Colonic mucosa (tissue), 4 donors: ENCODE measurements at regions not wholly inside any gene's neighbourhood (a gene's known extent, or its start where the extent isn't known, plus 50 kb on each side); places are given as distances from the start of the nearest gene placed in this dataset.

Source experiments
- DNase-seq: peaks from one replicate; pipeline ENCODE4 v3.0.0-alpha.2; 2020
- H3K27ac ChIP-seq: fragments of 200-600 bp; one replicate; pipeline ENCODE4 v1.8.0; 2021
- H3K27me3 ChIP-seq: fragments of 200-600 bp; one replicate; pipeline ENCODE4 v1.8.0; 2021
- H3K36me3 ChIP-seq: fragments of 200-600 bp; one replicate; pipeline ENCODE4 v1.8.0; 2021
- H3K4me1 ChIP-seq: fragments of 200-600 bp; one replicate; pipeline ENCODE4 v1.8.0; 2021; ENCODE audit warnings: mild to moderate bottlenecking
- H3K4me3 ChIP-seq: fragments of 200-600 bp; one replicate; pipeline ENCODE4 v1.8.0; 2021
- H3K9ac ChIP-seq, 2 donors: one replicate each; pipeline ENCODE4 v1.7.0; 2013; ENCODE audit warnings: control low read depth in 2 of 2, low read depth in 2 of 2, low read length in 2 of 2
- H3K9me3 ChIP-seq: fragments of 200-600 bp; one replicate; pipeline ENCODE4 v1.8.0; 2021
- intact Hi-C: fragments of 100-400 bp; cut with DNase I; formaldehyde crosslinking; loops from one replicate; pipeline ENCODE4 v1.14.1; 2022
- TF ChIP-seq, protein P1 (sequence below): fragments of 200-600 bp; IDR thresholded peaks from one replicate; pipeline ENCODE4 v1.8.0; 2022; ENCODE audit warnings: antibody characterized with exemption, mild to moderate bottlenecking
- donor health status: healthy.
- donor health status: DM: no; HTN: no; CAD: no.
- donor health status: DM: no; HTN: no; CAD: no.

DNA sequence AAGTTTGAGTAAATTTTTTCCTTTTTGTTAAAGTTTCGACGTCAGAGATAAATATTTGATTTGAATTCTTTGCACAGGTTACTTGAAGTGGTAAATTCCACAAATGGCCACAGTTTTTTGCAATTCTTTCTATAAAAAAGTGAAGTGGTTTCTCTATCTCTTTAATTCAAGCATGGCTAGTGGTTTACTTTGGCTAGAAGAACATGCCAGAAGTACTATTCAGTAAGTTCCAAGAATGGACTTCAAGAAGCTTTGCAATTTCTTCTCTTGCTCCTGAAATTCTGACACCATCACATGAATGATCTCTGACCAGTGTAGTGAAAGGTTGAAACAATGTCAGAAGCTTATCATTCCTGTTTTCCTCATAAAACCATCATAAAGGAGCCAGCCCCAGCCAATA lies 55.7 kb upstream of the RNPC3 start:
- H3K9me3 ChIP-seq: no peaks in the 10 kb centered on the region
- H3K4me3 ChIP-seq: no peak overlapping the region
- no peak overlapping the region for H3K27ac ChIP-seq
- no peaks in the 10 kb centered on the region for H3K27me3 ChIP-seq
- intact Hi-C loops: no loop called here
- H3K4me1 ChIP-seq: no peaks in the 10 kb centered on the region
- no peak for DNase-seq
- no peaks in the 10 kb centered on the region for H3K36me3 ChIP-seq
- TF ChIP-seq, protein P1, sequence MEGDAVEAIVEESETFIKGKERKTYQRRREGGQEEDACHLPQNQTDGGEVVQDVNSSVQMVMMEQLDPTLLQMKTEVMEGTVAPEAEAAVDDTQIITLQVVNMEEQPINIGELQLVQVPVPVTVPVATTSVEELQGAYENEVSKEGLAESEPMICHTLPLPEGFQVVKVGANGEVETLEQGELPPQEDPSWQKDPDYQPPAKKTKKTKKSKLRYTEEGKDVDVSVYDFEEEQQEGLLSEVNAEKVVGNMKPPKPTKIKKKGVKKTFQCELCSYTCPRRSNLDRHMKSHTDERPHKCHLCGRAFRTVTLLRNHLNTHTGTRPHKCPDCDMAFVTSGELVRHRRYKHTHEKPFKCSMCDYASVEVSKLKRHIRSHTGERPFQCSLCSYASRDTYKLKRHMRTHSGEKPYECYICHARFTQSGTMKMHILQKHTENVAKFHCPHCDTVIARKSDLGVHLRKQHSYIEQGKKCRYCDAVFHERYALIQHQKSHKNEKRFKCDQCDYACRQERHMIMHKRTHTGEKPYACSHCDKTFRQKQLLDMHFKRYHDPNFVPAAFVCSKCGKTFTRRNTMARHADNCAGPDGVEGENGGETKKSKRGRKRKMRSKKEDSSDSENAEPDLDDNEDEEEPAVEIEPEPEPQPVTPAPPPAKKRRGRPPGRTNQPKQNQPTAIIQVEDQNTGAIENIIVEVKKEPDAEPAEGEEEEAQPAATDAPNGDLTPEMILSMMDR: no peak
- no peak overlapping the region for H3K9ac ChIP-seq

DNA sequence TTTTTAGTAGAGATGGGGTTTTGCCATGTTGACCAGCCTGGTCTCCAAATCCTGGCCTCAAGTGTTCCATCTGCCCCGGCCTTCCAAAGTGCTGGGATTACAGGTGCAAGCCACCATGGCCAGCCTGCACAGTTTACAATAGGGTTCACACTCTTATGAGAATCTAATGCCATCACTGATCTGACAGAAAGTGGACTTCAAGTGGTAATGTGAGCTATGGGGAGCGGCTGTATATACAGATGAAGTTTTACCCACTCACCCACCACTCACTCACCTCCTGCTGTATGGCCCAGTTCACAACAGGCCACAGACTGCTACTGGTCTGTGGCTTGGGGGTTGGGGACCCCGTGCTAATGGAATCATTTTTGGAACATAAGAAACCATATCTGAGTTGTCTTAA lies 58.4 kb upstream of the RNPC3 start:
- Histone ChIP-seq H3K4me1 (no peaks in the 10 kb centered on the region), H3K36me3 (no peaks in the 10 kb centered on the region), H3K27ac (no peak overlapping the region), H3K4me3 (no peak overlapping the region), H3K9ac (no peak overlapping the region), H3K9me3 (no peaks in the 10 kb centered on the region), H3K27me3 (no peaks in the 10 kb centered on the region)
- intact Hi-C loops: no loop called here
- TF ChIP-seq, protein P1: no peak
- DNase-seq: no peak

DNA sequence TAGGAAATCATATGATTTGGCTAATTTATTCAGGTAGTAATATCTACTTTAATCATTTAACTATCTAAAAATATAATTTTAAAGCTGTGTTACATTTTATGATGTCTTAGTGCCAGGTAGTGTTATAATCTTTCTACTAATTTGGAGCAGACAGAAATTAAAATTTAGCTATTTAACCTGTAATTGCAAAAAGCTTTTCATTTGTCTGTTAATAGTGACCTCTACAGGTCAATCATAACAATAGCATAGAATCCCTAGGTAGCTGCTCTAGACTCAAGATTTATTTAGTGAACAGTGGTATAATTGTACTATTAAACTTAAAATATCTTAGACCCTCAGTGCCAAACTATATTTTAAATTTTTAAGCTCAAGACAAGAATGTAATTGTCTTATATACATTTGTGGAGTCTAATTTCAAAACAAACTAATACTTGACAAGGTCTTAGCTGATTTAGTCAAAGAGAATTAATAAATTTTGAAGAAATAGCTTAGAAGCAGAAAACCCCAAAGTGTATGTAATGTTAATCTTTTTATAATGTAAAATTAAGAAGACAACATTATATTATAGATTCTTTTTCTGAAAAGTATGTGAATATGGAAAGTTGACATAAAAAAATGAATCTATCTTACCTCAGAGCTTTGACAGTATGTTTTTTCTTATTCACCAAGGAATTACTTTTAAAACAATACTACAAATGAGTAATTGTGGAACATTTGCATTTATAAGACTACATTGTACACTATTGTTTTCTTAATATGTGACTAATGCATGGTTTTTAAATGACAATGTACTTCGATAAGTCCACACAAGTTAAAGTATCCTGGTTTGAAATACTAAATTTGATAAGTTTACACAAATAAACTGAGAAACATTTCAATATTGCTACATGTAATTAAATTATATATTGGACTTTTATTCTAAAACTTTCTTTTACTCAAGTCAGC lies 64.1 kb upstream of the RNPC3 start:
- TF ChIP-seq, protein P1: peak; percentile 25
- no peaks in the 10 kb centered on the region for H3K27me3 ChIP-seq
- intact Hi-C loops: no loop called here

DNA sequence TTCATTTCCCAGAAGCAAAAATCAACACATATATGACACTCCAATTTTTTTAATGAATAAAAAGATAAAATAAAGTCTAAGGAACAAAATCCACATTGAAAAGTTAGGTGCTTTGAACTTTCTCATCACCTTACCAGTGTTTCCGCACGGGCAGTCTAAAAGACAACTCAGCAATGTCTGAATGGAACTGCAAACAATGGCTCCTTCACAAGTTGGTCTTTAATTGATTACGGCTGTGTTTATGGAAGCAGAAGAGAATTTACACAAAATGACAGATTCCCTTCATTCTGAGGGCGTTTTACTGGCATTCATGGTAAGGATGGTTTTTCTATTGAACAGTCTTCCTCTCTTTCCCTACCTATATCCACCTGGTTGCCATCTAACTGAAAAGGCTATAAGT lies 65.0 kb upstream of the RNPC3 start:
- Histone ChIP-seq H3K4me1 (no peaks in the 10 kb centered on the region), H3K4me3 (no peak overlapping the region), H3K9ac (no peak overlapping the region), H3K9me3 (no peaks in the 10 kb centered on the region), H3K36me3 (no peaks in the 10 kb centered on the region), H3K27me3 (no peaks in the 10 kb centered on the region), H3K27ac (no peak overlapping the region)
- DNase-seq: no peak
- intact Hi-C loops: no loop called here
- TF ChIP-seq, protein P1: no peak

More for the DNA sequence above, 64.1 kb upstream of the RNPC3 start:
- no peaks in the 10 kb centered on the region for H3K4me1 ChIP-seq
- no peak overlapping the region for H3K27ac ChIP-seq
- H3K9ac ChIP-seq: no peak overlapping the region
- H3K4me3 ChIP-seq: no peak overlapping the region
- no peak for DNase-seq
- no peaks in the 10 kb centered on the region for H3K36me3 ChIP-seq
- H3K9me3 ChIP-seq: no peaks in the 10 kb centered on the region

DNA sequence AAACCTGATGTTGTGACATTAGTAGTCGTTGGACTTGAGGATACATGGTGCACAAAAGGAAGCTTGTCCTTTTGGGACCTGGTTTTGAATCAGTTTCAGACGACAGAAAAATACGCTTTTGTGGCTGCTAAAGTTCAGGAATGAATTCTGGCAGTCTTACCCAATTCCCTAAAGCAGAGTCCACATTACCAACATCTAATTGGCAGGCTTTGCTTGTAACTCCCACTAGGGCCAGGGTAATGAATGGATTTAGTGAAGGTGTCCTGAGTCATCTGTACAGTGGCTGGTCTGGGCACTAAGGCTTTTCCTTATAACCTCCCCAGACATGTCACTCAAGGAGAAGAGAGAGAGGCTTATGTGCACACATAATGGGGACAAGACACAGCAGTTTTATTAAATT lies 66.2 kb upstream of the RNPC3 start:
- Histone ChIP-seq H3K36me3 (no peaks in the 10 kb centered on the region), H3K9me3 (no peaks in the 10 kb centered on the region), H3K27ac (no peak overlapping the region), H3K4me3 (no peak overlapping the region), H3K4me1 (no peaks in the 10 kb centered on the region), H3K27me3 (no peaks in the 10 kb centered on the region), H3K9ac (no peak overlapping the region)
- TF ChIP-seq, protein P1: no peak
- DNase-seq: no peak
- intact Hi-C loops: no loop called here
